ENCODE measurements at regions not wholly inside any gene's neighbourhood (a gene's known extent, or its start where the extent isn't known, plus 50 kb on each side); places are given as distances from the start of the nearest gene placed in this dataset.
"Not testable (repeated sequence)": the region's sequence is repeated elsewhere in the genome, so short reads cannot be mapped to it uniquely, and the experiment has no call there.

- not testable (repeated sequence) for DNase-seq (ENCODE audit: low spot score in 2 of 2); H3K4me1 Mint-ChIP-seq; H3K27ac Mint-ChIP-seq; ATAC-seq; H3K9me3 Mint-ChIP-seq; H3K4me3 Mint-ChIP-seq; H3K36me3 Mint-ChIP-seq
Measured at GRCh38 chr12:31223640-31224039, 102.3 kb downstream of the SINHCAF start.

GRCh38 chr12:31224768-31225448 is 101.0 kb downstream of the SINHCAF start:
- Mint-ChIP-seq H3K4me3 (no peak overlapping the region), H3K9me3 (no peaks in the 10 kb centered on the region), H3K27ac (no peak overlapping the region), H3K36me3 (no peaks in the 10 kb centered on the region), H3K4me1 (no peaks in the 10 kb centered on the region)
- ATAC-seq (no peak), DNase-seq (ENCODE audit: low spot score in 2 of 2) (no peak)

- H3K27ac Mint-ChIP-seq = no peak overlapping the region
- no peaks in the 10 kb centered on the region for H3K4me1 Mint-ChIP-seq
- no peak for ATAC-seq
- DNase-seq (ENCODE audit: low spot score in 2 of 2) = no peak
- H3K4me3 Mint-ChIP-seq = no peak overlapping the region
- H3K9me3 Mint-ChIP-seq = no peaks in the 10 kb centered on the region
- no peaks in the 10 kb centered on the region for H3K36me3 Mint-ChIP-seq
Measured at GRCh38 chr12:31225656-31226535, 100.1 kb downstream of the SINHCAF start.

DNA sequence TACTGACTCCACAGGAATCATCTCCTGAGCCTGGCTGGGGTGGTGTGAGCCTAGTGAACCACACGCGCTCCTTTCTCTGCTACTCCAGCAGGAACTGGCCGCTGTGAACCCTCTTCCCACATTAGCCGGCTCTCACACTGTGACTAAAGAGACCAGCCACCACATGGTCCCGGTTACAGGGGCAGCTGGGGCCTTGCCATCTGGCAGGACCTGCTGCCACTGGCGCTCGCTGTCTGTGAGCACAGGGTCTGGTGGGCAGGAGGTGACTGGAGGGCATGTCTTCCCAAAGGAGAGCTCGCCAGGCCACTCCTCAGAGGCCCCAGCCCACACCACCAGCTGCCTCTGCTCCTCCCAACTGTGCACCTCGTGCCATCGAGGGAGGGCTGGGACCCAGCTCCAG is 99.3 kb downstream of the SINHCAF start:
- Mint-ChIP-seq H3K27ac (no peak overlapping the region), H3K36me3 (no peaks in the 10 kb centered on the region), H3K4me1 (no peaks in the 10 kb centered on the region), H3K9me3 (no peaks in the 10 kb centered on the region), H3K4me3 (no peak overlapping the region)
- ATAC-seq (peak; percentile 8), DNase-seq (ENCODE audit: low spot score in 2 of 2) (no peak)

DNA sequence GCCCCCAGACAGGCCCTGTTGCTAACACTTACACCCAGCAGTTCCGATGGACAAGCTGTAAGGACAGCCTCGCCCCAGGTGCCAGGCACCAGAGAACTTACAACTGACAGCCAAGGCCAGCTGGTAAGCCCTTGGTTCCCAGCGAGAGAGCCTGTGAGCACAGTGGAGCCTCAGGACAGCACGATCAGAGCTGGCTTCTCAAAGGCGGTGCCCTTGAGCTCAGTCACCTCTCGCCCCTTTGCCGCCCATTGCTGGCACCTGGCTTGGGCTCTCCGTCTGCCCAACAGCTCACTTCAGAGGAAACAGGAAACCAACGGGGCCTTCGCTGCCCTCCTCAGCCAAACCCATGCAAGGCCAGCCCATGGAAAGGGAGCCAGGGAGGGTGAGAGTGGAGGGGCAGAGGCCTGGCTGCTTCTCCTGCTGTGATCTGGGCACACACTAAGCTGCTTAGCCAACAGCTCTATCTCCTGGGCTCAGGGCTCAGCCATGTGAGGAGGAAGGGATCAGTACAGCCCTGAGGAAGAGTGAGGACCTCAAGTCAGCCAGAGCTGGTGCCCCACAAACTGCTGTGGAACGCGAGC is 98.5 kb downstream of the SINHCAF start:
- Mint-ChIP-seq H3K4me1 (no peaks in the 10 kb centered on the region), H3K4me3 (no peak overlapping the region), H3K36me3 (no peaks in the 10 kb centered on the region), H3K9me3 (no peaks in the 10 kb centered on the region), H3K27ac (no peak overlapping the region)
- ATAC-seq (peak; percentile 20), DNase-seq (ENCODE audit: low spot score in 2 of 2) (no peak)

DNA sequence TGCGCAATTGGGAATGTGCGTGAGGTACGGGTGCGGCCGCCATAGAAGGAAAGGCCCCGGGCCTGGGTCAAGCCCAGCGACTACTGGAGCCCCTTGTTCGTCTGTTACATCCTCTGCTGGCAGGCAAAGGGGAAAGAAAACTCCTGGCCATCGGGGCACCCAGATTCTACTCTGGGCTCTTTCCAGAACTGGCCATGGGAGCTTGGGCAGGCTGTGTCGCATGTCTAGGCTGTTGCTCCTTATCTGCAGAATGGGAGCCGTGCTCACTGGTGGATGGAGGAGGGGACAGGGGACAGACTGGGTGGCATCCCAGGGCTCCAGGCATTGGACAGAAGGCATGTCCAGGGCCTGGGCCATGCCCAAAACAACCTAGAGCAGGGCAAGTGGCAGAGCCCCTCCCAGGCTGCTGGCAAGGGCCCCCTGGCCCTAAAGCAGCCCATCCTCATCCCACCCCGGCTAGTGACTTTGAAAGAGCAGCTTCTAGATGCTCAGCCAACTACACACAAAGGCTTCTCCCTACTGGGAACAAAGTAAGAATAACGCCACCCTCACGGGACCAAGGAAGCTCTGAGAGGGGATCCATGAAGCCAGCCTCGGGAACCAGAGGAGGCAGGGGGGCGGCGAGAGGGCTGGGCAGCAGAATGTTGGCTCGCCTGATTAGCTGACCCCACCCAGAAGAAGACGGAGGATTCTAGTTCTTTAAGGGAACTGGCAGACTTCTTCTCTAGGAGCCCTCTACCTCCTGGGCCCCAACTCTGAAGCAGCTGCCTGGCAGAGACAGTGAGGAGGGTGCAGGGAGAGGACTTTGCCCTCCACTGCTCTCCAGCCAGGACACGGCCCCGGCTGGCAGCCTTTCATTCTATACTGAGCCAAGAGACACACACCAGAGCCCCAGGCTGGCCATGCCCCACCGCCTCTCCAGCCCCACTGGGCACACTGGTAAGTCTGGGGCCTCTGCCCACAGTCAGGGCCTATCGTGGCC is 96.8 kb downstream of the SINHCAF start:
- ATAC-seq = no peak
- H3K4me1 Mint-ChIP-seq = no peaks in the 10 kb centered on the region
- H3K4me3 Mint-ChIP-seq = no peak overlapping the region
- no peak overlapping the region for H3K27ac Mint-ChIP-seq
- no peaks in the 10 kb centered on the region for H3K9me3 Mint-ChIP-seq
- no peaks in the 10 kb centered on the region for H3K36me3 Mint-ChIP-seq
- no peak for DNase-seq (ENCODE audit: low spot score in 2 of 2)

GRCh38 chr12:31230004-31230403 is 95.9 kb downstream of the SINHCAF start:
- H3K4me3 Mint-ChIP-seq = no peak overlapping the region
- no peak overlapping the region for H3K27ac Mint-ChIP-seq
- H3K4me1 Mint-ChIP-seq = no peaks in the 10 kb centered on the region
- DNase-seq (ENCODE audit: low spot score in 2 of 2) (no peak), ATAC-seq (no peak)
- H3K9me3 Mint-ChIP-seq = no peaks in the 10 kb centered on the region
- H3K36me3 Mint-ChIP-seq = no peaks in the 10 kb centered on the region

Measured in stimulated activated effector memory CD8-positive, alpha-beta T cell treated with anti-CD3 and anti-CD28 coated beads, Interleukin-12 subunit alpha, Interleukin-12 subunit beta, amount 100 ng/mL, for 72 hours (primary cell).